HL-60 (cell line): ENCODE measurements at regions not wholly inside any gene's neighbourhood (a gene's known extent, or its start where the extent isn't known, plus 50 kb on each side); places are given as distances from the start of the nearest gene placed in this dataset.

Experiments
- CTCF ChIP-seq: IDR thresholded peaks from one replicate; pipeline ENCODE4 v1.5.1; 2011; ENCODE audit warnings: low read length, control low read depth, inconsistent platforms; ENCODE audit not compliant: insufficient read depth
- GABPA ChIP-seq: IDR thresholded peaks from 2 replicates; pipeline ENCODE4 v1.6.1; 2012; ENCODE audit warnings: low read depth

- TF ChIP-seq GABPA = no peak
- TF ChIP-seq CTCF = no peak
These were observed 50.6 kb upstream of the MRPS6 start for GRCh38 chr21:34022627-34023335.
